Stimulated activated memory B cell treated with anti-CD40 and anti-IgM and Interleukin-4, amounts not matched to agents 10 μg/mL and 1 μg/mL and 100 μg/mL, for 72 hours (primary cell): ENCODE measurements at regions not wholly inside any gene's neighbourhood (a gene's known extent, or its start where the extent isn't known, plus 50 kb on each side); places are given as distances from the start of the nearest gene placed in this dataset.

Experiments used
- ATAC-seq: fragments of 150-1000 bp; cut with Tn5 transposase; 2 replicates; pipeline ENCODE4 v1.10.0; 2021
- H3K27ac Mint-ChIP-seq: one replicate; pipeline ENCODE4 v1.8.0; 2022; ENCODE audit warnings: mild to moderate bottlenecking, mixed read lengths
- H3K27me3 Mint-ChIP-seq: one replicate; pipeline ENCODE4 v1.8.0; 2022; ENCODE audit warnings: mixed read lengths
- H3K36me3 Mint-ChIP-seq: one replicate; pipeline ENCODE4 v1.8.0; 2022; ENCODE audit warnings: mixed read lengths
- H3K4me1 Mint-ChIP-seq: one replicate; pipeline ENCODE4 v1.8.0; 2022; ENCODE audit warnings: mixed read lengths
- H3K4me3 Mint-ChIP-seq: one replicate; pipeline ENCODE4 v1.8.0; 2022; ENCODE audit warnings: mild to moderate bottlenecking, moderate library complexity, mixed read lengths
- H3K9me3 Mint-ChIP-seq: one replicate; pipeline ENCODE4 v1.8.0; 2022; ENCODE audit warnings: mixed read lengths

DNA sequence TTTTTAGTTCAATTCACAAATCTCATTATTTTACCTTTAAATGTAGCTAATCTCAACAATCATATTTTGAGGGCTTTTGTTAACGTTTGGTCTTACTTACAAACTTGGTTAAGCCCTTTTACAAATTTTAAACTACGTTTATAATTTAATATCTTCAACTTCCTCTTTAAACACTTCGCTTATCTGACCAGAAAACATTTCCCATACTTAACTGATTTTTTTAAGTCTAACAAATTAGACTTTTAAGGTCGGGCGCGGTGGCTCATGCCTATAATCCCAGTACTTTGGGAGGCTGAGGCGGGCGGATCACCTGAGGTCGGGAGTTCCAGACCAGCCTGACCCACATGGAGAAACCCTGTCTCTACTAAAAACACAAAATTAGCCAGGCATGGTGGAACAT, 300.9 kb downstream of the LMX1A start:
- Mint-ChIP-seq H3K9me3 (no peaks in the 10 kb centered on the region), H3K27me3 (peaks cover 11% of the 10 kb centered on the region), H3K36me3 (no peaks in the 10 kb centered on the region), H3K27ac (no peak overlapping the region), H3K4me3 (no peak overlapping the region), H3K4me1 (no peaks in the 10 kb centered on the region)
- ATAC-seq, result no peak

DNA sequence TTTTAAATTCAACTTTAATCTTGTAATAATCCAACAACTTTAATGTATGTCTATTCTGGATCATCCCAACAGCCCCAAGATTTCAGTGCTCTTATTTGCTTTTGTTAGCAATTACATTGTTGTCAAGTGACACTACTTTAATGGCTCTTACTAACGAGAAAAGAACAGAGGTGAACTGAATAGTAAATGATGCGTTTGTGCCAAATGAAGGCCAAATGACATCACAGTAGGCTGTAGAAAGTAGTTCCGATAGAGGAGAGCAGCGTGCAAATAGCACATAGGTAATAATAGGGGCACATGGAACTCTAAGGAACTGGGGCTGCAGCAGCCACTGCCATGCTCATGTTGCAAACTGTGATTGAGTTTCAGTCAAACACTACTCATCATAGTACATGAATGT, 301.9 kb downstream of the LMX1A start:
- H3K36me3 Mint-ChIP-seq, result no peaks in the 10 kb centered on the region
- peaks cover 20% of the 10 kb centered on the region for H3K27me3 Mint-ChIP-seq
- no peaks in the 10 kb centered on the region for H3K4me1 Mint-ChIP-seq
- ATAC-seq, result no peak
- H3K4me3 Mint-ChIP-seq, result no peak overlapping the region
- no peaks in the 10 kb centered on the region for H3K9me3 Mint-ChIP-seq
- no peak overlapping the region for H3K27ac Mint-ChIP-seq

GRCh38 chr1:165053351-165053750, 303.2 kb downstream of the LMX1A start:
- no peak overlapping the region for H3K27ac Mint-ChIP-seq
- H3K4me3 Mint-ChIP-seq, result no peak overlapping the region
- H3K36me3 Mint-ChIP-seq, result no peaks in the 10 kb centered on the region
- peaks cover 33% of the 10 kb centered on the region for H3K27me3 Mint-ChIP-seq
- H3K9me3 Mint-ChIP-seq, result no peaks in the 10 kb centered on the region
- no peak for ATAC-seq
- H3K4me1 Mint-ChIP-seq, result no peaks in the 10 kb centered on the region

GRCh38 chr1:165052936-165053335, 303.6 kb downstream of the LMX1A start:
- Mint-ChIP-seq H3K27me3 (peaks cover 37% of the 10 kb centered on the region), H3K36me3 (no peaks in the 10 kb centered on the region), H3K4me3 (no peak overlapping the region), H3K4me1 (no peaks in the 10 kb centered on the region), H3K27ac (no peak overlapping the region), H3K9me3 (no peaks in the 10 kb centered on the region)
- ATAC-seq, result no peak

- Mint-ChIP-seq H3K27ac (no peak overlapping the region), H3K36me3 (no peaks in the 10 kb centered on the region), H3K4me1 (no peaks in the 10 kb centered on the region), H3K4me3 (no peak overlapping the region), H3K27me3 (peaks cover 41% of the 10 kb centered on the region), H3K9me3 (no peaks in the 10 kb centered on the region)
- ATAC-seq, result no peak
Measured at GRCh38 chr1:165052431-165052830, 304.1 kb downstream of the LMX1A start.

- Mint-ChIP-seq H3K4me1 (no peaks in the 10 kb centered on the region), H3K27ac (no peak overlapping the region), H3K36me3 (no peaks in the 10 kb centered on the region), H3K27me3 (peaks cover 33% of the 10 kb centered on the region), H3K9me3 (no peaks in the 10 kb centered on the region), H3K4me3 (no peak overlapping the region)
- ATAC-seq, result no peak
Measured at GRCh38 chr1:165050246-165050645, 306.3 kb downstream of the LMX1A start.

DNA sequence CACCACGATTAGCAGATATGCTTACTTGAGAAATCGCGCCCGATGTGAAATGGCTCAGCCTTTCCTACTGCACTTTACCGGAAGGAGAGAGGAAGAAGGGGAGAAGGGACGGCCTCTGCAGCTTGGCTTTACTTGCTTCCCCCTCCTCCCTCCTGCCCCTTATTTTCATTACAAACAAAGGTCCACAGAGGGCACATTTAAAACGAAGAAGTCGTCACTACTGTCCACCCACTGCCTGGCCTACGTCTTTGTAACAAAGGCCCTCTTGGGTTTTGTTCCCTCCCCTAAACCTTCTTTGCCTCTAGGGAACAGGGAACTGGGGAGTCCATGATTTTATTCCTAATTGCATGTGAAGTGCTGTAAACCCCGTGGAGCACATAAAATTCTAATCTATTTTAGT, 308.5 kb downstream of the LMX1A start:
- H3K4me1 Mint-ChIP-seq, result no peaks in the 10 kb centered on the region
- no peak for ATAC-seq
- H3K9me3 Mint-ChIP-seq, result no peaks in the 10 kb centered on the region
- H3K27ac Mint-ChIP-seq, result no peak overlapping the region
- H3K36me3 Mint-ChIP-seq, result no peaks in the 10 kb centered on the region
- H3K27me3 Mint-ChIP-seq, result peaks cover 33% of the 10 kb centered on the region
- H3K4me3 Mint-ChIP-seq, result no peak overlapping the region

DNA sequence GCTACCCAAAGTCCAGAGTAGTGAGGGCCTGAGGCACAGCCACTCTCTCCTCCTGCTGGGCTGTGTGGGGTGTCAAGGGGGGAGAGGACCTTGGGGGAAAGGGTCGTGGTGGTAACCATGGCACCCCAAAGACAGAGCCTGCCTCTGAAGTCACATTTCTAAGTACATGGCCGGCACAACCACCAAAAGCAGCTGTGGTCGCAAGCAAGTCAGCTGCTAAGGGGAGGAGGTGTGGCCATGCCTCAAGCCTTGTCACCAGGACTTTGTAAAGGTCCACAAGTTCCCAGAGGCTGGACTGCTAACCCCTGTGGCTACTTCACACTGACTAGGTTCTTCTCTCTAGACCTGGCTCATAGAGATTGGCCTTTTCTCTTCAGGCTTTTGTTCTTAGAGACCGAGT, 310.6 kb downstream of the LMX1A start:
- Mint-ChIP-seq H3K4me1 (no peaks in the 10 kb centered on the region), H3K27me3 (peaks cover 33% of the 10 kb centered on the region)

GRCh38 chr1:165040641-165041040, 315.9 kb downstream of the LMX1A start:
- Mint-ChIP-seq H3K27me3 (no peaks in the 10 kb centered on the region), H3K27ac (no peak overlapping the region), H3K36me3 (no peaks in the 10 kb centered on the region), H3K9me3 (no peaks in the 10 kb centered on the region), H3K4me1 (no peaks in the 10 kb centered on the region), H3K4me3 (no peak overlapping the region)
- ATAC-seq, result no peak

More for the DNA sequence above, 310.6 kb downstream of the LMX1A start:
- ATAC-seq, result no peak
- no peak overlapping the region for H3K4me3 Mint-ChIP-seq
- no peak overlapping the region for H3K27ac Mint-ChIP-seq
- H3K36me3 Mint-ChIP-seq, result no peaks in the 10 kb centered on the region
- no peaks in the 10 kb centered on the region for H3K9me3 Mint-ChIP-seq

DNA sequence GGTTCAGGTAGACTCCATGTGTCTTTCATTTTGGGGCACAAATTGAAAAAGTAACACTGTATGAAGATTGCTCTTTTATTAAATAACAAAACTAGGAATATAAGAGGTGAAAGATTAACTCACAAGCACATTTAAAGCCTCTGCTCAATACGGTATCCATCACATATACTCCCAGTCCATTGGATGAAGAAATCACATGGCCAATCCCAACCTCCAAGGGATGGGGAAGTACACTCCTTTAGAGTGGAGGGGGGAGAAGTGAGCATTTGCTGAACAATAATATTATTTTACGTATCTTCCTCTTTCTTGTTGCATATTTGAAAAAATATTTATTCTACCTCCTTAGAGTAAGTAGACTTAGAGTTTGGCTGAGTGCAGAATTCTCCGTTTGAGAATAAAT, 316.5 kb downstream of the LMX1A start:
- H3K4me3 Mint-ChIP-seq, result no peak overlapping the region

DNA sequence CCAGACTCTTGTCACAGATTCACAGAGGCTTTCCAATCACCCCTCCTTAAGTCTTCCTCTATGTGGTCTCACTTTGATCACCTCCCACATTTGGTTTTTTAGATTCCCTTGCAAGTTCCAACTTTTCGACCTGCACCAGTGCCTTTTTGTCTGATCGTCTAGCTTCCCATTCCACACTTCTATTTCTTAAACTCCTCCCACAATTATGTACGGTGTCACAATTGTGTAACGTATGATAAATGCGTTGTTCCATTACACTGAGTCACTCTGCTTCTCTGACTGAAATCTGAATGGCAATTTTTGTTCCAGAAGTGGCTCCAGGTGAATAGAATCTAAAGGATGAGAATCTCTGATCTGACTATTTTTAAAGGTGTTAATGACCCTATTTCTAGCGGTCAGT, 320.1 kb downstream of the LMX1A start:
- ATAC-seq, result no peak
- Mint-ChIP-seq H3K27me3 (no peaks in the 10 kb centered on the region), H3K27ac (no peak overlapping the region), H3K4me3 (no peak overlapping the region), H3K36me3 (no peaks in the 10 kb centered on the region), H3K4me1 (no peaks in the 10 kb centered on the region), H3K9me3 (no peaks in the 10 kb centered on the region)

More for the DNA sequence above, 316.5 kb downstream of the LMX1A start:
- Mint-ChIP-seq H3K4me1 (no peaks in the 10 kb centered on the region), H3K9me3 (no peaks in the 10 kb centered on the region), H3K27me3 (no peaks in the 10 kb centered on the region), H3K27ac (no peak overlapping the region), H3K36me3 (no peaks in the 10 kb centered on the region)
- no peak for ATAC-seq

DNA sequence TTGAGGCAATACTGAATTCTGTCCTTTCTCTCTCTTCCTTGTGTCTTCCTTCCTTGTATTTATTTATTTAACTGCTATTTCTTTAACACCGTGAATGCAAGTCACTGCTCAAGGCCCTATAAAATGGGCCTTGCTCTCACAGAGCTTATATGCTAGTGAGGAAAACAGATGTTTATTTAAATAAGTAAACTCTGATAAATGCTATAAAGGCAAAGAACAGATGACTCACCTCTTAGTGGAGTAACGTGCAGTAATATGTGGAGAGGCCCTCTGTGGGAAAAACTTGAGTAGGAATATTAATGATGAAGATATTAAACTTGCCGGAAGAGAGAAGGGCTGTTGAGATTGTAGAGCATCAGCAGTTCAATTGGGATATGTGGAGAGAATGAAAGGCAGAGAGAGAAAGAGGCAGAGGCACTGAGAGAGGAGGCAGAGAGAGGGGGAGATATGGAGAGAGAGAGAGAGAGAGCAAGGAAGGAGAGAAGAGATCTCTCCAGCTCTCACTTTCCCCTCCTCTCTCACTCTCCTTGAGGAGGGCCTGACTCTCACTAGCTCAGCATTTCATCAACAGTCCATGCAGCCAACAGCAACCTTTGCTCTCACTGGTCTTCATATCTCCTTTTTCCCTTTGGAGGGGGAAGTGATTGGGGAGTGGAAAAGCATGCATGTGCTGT, 322.2 kb downstream of the LMX1A start:
- no peaks in the 10 kb centered on the region for H3K27me3 Mint-ChIP-seq
- no peak overlapping the region for H3K27ac Mint-ChIP-seq
- no peaks in the 10 kb centered on the region for H3K36me3 Mint-ChIP-seq
- H3K4me3 Mint-ChIP-seq, result no peak overlapping the region
- H3K9me3 Mint-ChIP-seq, result no peaks in the 10 kb centered on the region
- H3K4me1 Mint-ChIP-seq, result no peaks in the 10 kb centered on the region
- no peak for ATAC-seq

DNA sequence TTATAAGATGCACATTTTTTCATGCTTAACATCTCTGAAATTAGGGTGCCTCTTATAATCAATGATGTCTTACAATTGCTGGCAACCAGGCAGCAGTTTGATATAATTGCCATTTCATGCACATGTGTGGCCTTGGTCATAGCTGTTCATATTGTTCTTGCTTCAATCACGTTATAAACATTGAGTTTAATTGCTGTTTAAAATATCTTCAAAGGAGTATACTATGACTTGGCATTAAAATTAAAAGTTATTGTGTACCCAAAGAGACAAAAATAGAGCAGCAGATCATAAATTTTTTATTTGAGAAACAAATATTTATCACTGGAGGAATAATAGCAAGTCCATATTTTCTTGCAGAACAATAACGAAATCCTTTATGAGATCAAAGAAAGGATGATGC, 325.5 kb downstream of the LMX1A start:
- Mint-ChIP-seq H3K9me3 (peaks cover 6% of the 10 kb centered on the region), H3K4me1 (no peaks in the 10 kb centered on the region), H3K36me3 (no peaks in the 10 kb centered on the region), H3K27ac (no peak overlapping the region), H3K4me3 (no peak overlapping the region), H3K27me3 (no peaks in the 10 kb centered on the region)
- no peak for ATAC-seq

- Mint-ChIP-seq H3K27me3 (no peaks in the 10 kb centered on the region), H3K36me3 (no peaks in the 10 kb centered on the region), H3K4me3 (no peak overlapping the region), H3K9me3 (peaks cover 10% of the 10 kb centered on the region), H3K4me1 (no peaks in the 10 kb centered on the region), H3K27ac (no peak overlapping the region)
- ATAC-seq, result no peak
Measured at GRCh38 chr1:165025805-165026204, 330.7 kb downstream of the LMX1A start.

GRCh38 chr1:165014753-165015152, 341.8 kb downstream of the LMX1A start:
- H3K36me3 Mint-ChIP-seq, result no peaks in the 10 kb centered on the region
- no peak overlapping the region for H3K27ac Mint-ChIP-seq
- no peaks in the 10 kb centered on the region for H3K27me3 Mint-ChIP-seq
- H3K4me1 Mint-ChIP-seq, result no peaks in the 10 kb centered on the region
- ATAC-seq, result no peak
- peaks cover 11% of the 10 kb centered on the region for H3K9me3 Mint-ChIP-seq
- H3K4me3 Mint-ChIP-seq, result no peak overlapping the region

DNA sequence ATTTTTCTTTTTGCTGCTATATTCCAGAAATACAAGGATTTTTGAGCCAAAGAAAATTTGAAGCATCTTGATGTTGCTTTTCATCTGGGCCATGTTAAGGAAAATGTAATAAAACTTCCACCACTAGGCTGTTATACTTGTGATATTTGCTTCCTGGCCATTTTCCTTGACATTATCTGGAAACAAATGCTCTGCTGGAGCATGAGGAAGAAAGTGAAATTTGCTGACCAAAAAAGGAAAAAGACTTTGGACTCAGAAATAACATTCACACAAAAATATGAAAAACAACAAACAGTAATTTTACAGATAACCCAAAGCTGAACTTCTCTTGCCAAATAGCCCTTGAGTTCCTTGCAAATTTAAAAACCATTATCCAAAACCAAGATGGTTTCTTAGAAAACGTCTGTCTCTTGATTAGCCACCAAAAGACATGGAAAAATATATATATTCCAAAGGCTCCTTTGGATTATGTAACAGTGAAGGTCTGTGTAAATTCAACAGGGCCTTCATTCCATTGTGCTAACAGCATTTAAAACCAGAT, 344.5 kb downstream of the LMX1A start:
- Mint-ChIP-seq H3K27me3 (no peaks in the 10 kb centered on the region), H3K36me3 (no peaks in the 10 kb centered on the region), H3K9me3 (peaks cover 2% of the 10 kb centered on the region), H3K27ac (no peak overlapping the region), H3K4me1 (no peaks in the 10 kb centered on the region), H3K4me3 (no peak overlapping the region)
- ATAC-seq, result no peak
